Hypothalamus (tissue), 51 donors: ENCODE measurements at regions not wholly inside any gene's neighbourhood (a gene's known extent, or its start where the extent isn't known, plus 50 kb on each side); places are given as distances from the start of the nearest gene placed in this dataset.

Experiments
- DNase-seq, 51 donors: peaks; one replicate each; lab custom pipeline; 2025; lab: John Stamatoyannopoulos, UW

- DNase-seq: no peak
These were observed 249.4 kb upstream of the CTAGE1 start for GRCh38 chr18:22667156-22667555.

GRCh38 chr18:22667616-22668422 is 250.1 kb upstream of the CTAGE1 start:
- DNase-seq: no peak

- no peak for DNase-seq
These were observed 250.8 kb upstream of the CTAGE1 start for GRCh38 chr18:22668496-22668895.

GRCh38 chr18:22670914-22671313 is 253.2 kb upstream of the CTAGE1 start:
- no peak for DNase-seq

GRCh38 chr18:22673182-22673862 is 255.6 kb upstream of the CTAGE1 start:
- no peak for DNase-seq

- no peak for DNase-seq
These were observed 256.6 kb upstream of the CTAGE1 start for GRCh38 chr18:22674272-22674671.

- DNase-seq: no peak
These were observed 257.3 kb upstream of the CTAGE1 start for GRCh38 chr18:22675006-22675405.

GRCh38 chr18:22676423-22676822 is 256.7 kb upstream of the RBBP8 start:
- DNase-seq: no peak

GRCh38 chr18:22678486-22678885 is 254.6 kb upstream of the RBBP8 start:
- DNase-seq: no peak

- DNase-seq: no peak
These were observed 252.2 kb upstream of the RBBP8 start for GRCh38 chr18:22680944-22681343.

GRCh38 chr18:22681908-22682307 is 251.2 kb upstream of the RBBP8 start:
- no peak for DNase-seq

GRCh38 chr18:22682720-22683119 is 250.4 kb upstream of the RBBP8 start:
- no peak for DNase-seq

- DNase-seq: peak in 7 of 51 donors; percentile 0 to 39 (median 4)
These were observed 249.9 kb upstream of the RBBP8 start for GRCh38 chr18:22683196-22683676.

- no peak for DNase-seq
These were observed 249.3 kb upstream of the RBBP8 start for GRCh38 chr18:22683786-22684185.

- no peak for DNase-seq
These were observed 248.9 kb upstream of the RBBP8 start for GRCh38 chr18:22684268-22684667.

GRCh38 chr18:22685788-22686187 is 247.3 kb upstream of the RBBP8 start:
- no peak for DNase-seq

- DNase-seq: no peak
These were observed 245.0 kb upstream of the RBBP8 start for GRCh38 chr18:22687892-22688680.

- DNase-seq: no peak
These were observed 244.1 kb upstream of the RBBP8 start for GRCh38 chr18:22688877-22689496.

- DNase-seq: no peak
These were observed 243.4 kb upstream of the RBBP8 start for GRCh38 chr18:22689712-22690111.

GRCh38 chr18:22690556-22690955 is 242.6 kb upstream of the RBBP8 start:
- DNase-seq: no peak
